ENCODE measurements at regions not wholly inside any gene's neighbourhood (a gene's known extent, or its start where the extent isn't known, plus 50 kb on each side); places are given as distances from the start of the nearest gene placed in this dataset.

DNA sequence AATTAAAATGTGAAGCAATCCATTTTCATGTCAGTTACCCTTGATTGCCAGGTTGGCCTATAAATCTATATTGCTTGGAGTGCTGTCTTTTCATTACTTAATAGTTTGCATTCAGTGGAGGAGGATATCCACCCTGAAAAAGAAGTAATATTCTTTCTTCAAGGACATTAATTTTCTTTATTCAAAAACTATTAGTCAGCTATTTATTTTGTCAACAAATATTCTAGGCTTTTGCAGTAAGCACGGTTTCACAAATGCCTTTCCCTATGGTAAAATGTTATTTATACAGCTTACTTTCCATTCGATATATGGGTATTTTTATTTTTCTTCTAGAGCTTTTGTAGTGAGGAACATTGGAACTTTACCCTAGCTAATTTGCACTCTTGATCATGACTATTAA lies 1176.9 kb upstream of the NUDT12 start:
- TF ChIP-seq, protein P1, sequence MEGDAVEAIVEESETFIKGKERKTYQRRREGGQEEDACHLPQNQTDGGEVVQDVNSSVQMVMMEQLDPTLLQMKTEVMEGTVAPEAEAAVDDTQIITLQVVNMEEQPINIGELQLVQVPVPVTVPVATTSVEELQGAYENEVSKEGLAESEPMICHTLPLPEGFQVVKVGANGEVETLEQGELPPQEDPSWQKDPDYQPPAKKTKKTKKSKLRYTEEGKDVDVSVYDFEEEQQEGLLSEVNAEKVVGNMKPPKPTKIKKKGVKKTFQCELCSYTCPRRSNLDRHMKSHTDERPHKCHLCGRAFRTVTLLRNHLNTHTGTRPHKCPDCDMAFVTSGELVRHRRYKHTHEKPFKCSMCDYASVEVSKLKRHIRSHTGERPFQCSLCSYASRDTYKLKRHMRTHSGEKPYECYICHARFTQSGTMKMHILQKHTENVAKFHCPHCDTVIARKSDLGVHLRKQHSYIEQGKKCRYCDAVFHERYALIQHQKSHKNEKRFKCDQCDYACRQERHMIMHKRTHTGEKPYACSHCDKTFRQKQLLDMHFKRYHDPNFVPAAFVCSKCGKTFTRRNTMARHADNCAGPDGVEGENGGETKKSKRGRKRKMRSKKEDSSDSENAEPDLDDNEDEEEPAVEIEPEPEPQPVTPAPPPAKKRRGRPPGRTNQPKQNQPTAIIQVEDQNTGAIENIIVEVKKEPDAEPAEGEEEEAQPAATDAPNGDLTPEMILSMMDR (IDR thresholded peaks at IDR 0.05): no peak
- TF ChIP-seq EZH2 (IDR thresholded peaks at IDR 0.05; ENCODE audit: borderline replicate concordance, insufficient read depth, low read depth, low read length, poor library complexity, severe bottlenecking): no peak
